ENCODE measurements at regions not wholly inside any gene's neighbourhood (a gene's known extent, or its start where the extent isn't known, plus 50 kb on each side); places are given as distances from the start of the nearest gene placed in this dataset.

DNA sequence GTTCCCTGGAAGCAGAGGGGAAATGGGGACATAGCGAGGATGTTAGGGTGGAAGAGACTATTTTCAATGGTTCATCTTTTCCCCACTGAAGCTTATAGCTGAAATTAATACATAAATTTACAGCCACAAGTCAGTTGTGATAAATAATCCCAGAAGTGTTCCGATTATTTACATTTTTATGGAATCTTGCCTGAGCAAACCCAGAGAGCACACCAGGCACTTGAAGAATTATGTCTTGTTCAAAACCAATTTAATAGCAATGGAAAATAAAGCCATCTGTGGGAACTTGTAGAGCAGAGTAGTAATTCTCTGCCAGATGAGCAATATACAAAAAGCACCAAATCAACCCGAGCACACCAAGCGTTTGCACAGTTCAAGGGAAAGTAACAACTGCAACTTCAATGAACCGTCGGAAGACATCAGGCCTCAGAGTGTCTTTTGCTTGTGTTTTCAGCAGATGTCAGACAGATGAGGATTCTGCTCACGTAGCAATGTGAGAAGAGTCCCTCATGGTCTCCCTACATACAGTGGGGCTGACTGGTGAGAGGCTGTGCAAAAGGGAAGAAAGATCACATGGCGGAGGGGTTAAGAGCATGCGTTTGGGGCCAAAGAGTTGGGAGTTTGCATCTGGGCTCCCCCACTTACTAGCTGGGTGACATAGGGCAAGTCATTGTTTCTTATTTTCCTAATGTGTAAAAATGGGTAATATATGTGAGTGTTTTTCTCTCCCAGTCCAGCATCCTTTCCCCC lies 148.7 kb upstream of the HS3ST2 start:
- Histone ChIP-seq H3K56ac (ENCODE audit: extremely low read depth, insufficient read depth, low read length) (no peak overlapping the region), H4K8ac (ENCODE audit: low read depth in 2 of 2, low read length in 2 of 2) (no peak overlapping the region), H3K23ac (ENCODE audit: low read depth, low read length) (no peak overlapping the region), H3K9me3 (ENCODE audit: control insufficient read depth, insufficient read depth, low read length) (peaks cover 4% of the 10 kb centered on the region; the same call in 1 of the 2 replicates), H4K20me1 (ENCODE audit: insufficient read depth, low read length) (no peaks in the 10 kb centered on the region), H2AK9ac (replicated peaks; ENCODE audit: low read depth, low read length, poor library complexity) (no peak overlapping the region), H2AK5ac (ENCODE audit: low read depth, low read length) (no peak overlapping the region), H3K27ac (ENCODE audit: insufficient read depth, low read length) (no peak overlapping the region), H3K9me1 (ENCODE audit: insufficient read depth, low read length) (no peaks in the 10 kb centered on the region), H3K9ac (ENCODE audit: low read depth, low read length) (no peak overlapping the region), H3K27me3 (ENCODE audit: control insufficient read depth, insufficient read depth, low read length) (peaks cover 27% of the 10 kb centered on the region), H4K5ac (ENCODE audit: low read depth, low read length) (no peak overlapping the region), H3K79me1 (ENCODE audit: low read depth in 1 of 2, low read length in 2 of 2) (no peaks in the 10 kb centered on the region), H2AFZ (replicated peaks; ENCODE audit: low read length, poor library complexity) (no peak overlapping the region), H3K4ac (ENCODE audit: low read depth, low read length) (no peak overlapping the region), H3K14ac (replicated peaks; ENCODE audit: low read depth, low read length) (no peak overlapping the region), H3K4me2 (ENCODE audit: low read depth, low read length) (no peak overlapping the region), H2BK5ac (ENCODE audit: low read depth, low read length, poor library complexity, severe bottlenecking) (no peak overlapping the region), H3K18ac (ENCODE audit: low read depth, low read length) (no peak overlapping the region), H2BK15ac (ENCODE audit: low read depth, low read length) (no peak overlapping the region), H2BK120ac (ENCODE audit: low read depth, low read length) (no peak overlapping the region), H2BK20ac (ENCODE audit: low read depth, low read length) (no peak overlapping the region), H3K4me1 (ENCODE audit: control insufficient read depth, insufficient read depth, low read length) (no peaks in the 10 kb centered on the region), H3K4me3 (ENCODE audit: insufficient read depth, low read depth, low read length) (no peak overlapping the region), H4K91ac (ENCODE audit: insufficient read depth, low read depth, low read length) (no peak overlapping the region), H3K36me3 (ENCODE audit: control insufficient read depth, insufficient read depth, low read length) (no peaks in the 10 kb centered on the region)
- intact Hi-C loops (cut with micrococcal nuclease) = no loop called here
- no TSS peak for BruUV-seq (replicated peaks)
- DNase-seq (no peak), ATAC-seq (ENCODE audit: low read depth) (no peak)
- dilution Hi-C loops (cut with HindIII; ENCODE audit: low sequenced_read_pairs, unreplicated experiment) = no loop called here
- WGBS, 2 experiments (ENCODE audit: extremely low coverage in 2 of 2, insufficient read length in 1 of 2) = 57% methylated on average over 2 of the region's 9 CpGs; no CpG with 5 or more reads in 1 of the 2 experiments
- in situ Hi-C loops (cut with MboI; ENCODE audit: low sequenced_read_pairs) = no loop called here
- TF ChIP-seq RFX5 (IDR thresholded peaks at IDR 0.05; ENCODE audit: low read depth, low read length) = no peak
- TF ChIP-seq, protein P1, sequence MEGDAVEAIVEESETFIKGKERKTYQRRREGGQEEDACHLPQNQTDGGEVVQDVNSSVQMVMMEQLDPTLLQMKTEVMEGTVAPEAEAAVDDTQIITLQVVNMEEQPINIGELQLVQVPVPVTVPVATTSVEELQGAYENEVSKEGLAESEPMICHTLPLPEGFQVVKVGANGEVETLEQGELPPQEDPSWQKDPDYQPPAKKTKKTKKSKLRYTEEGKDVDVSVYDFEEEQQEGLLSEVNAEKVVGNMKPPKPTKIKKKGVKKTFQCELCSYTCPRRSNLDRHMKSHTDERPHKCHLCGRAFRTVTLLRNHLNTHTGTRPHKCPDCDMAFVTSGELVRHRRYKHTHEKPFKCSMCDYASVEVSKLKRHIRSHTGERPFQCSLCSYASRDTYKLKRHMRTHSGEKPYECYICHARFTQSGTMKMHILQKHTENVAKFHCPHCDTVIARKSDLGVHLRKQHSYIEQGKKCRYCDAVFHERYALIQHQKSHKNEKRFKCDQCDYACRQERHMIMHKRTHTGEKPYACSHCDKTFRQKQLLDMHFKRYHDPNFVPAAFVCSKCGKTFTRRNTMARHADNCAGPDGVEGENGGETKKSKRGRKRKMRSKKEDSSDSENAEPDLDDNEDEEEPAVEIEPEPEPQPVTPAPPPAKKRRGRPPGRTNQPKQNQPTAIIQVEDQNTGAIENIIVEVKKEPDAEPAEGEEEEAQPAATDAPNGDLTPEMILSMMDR (conservative IDR thresholded peaks at IDR 0.05; ENCODE audit: low read depth, low read length) = no peak
- no peak for TF ChIP-seq MAFK (IDR thresholded peaks at IDR 0.05; ENCODE audit: low read depth, low read length)
- CTCF ChIA-PET = no interaction called here
- POLR2A ChIA-PET (ENCODE audit: unreplicated experiment) = no interaction called here
